ENCODE measurements at regions not wholly inside any gene's neighbourhood (a gene's known extent, or its start where the extent isn't known, plus 50 kb on each side); places are given as distances from the start of the nearest gene placed in this dataset.

- DNase-seq (ENCODE audit: low read depth in 4 of 4, low spot score in 1 of 4) = no peak
These were observed 52.8 kb upstream of the SLC44A1 start for GRCh38 chr9:105191508-105192121.

- DNase-seq (ENCODE audit: low read depth in 4 of 4, low spot score in 1 of 4) = no peak
These were observed 50.9 kb upstream of the SLC44A1 start for GRCh38 chr9:105193560-105193959.

- DNase-seq (ENCODE audit: low read depth in 4 of 4, low spot score in 1 of 4) = no peak
These were observed 50.2 kb upstream of the SLC44A1 start for GRCh38 chr9:105194234-105194633.
